NCI-H524 (cell line): ENCODE measurements at regions not wholly inside any gene's neighbourhood (a gene's known extent, or its start where the extent isn't known, plus 50 kb on each side); places are given as distances from the start of the nearest gene placed in this dataset.

Experiments used
- DNase-seq, 2 experiments: peaks; one replicate each; lab custom pipeline; 2025; lab: John Stamatoyannopoulos, UW

DNA sequence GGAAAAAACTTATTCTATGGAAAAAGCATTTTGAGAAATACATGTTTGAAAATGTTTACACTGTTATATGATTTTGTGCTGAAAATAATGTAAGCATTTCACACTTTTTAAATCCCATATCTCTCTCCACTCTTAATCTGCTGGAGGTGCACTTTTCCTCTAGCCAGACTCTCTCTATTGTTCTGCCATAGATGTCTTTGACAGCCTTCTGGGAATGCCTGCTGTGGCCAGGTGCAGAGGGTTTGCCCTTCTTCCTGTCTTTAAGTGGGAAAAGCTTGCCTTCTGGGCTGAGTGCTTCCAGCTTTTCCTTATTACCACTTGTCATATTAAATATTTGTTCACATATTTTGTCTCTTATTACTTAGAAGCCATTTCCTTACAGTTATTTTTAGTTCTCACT, 60.1 kb upstream of the PPM1H start:
- DNase-seq: no peak

DNA sequence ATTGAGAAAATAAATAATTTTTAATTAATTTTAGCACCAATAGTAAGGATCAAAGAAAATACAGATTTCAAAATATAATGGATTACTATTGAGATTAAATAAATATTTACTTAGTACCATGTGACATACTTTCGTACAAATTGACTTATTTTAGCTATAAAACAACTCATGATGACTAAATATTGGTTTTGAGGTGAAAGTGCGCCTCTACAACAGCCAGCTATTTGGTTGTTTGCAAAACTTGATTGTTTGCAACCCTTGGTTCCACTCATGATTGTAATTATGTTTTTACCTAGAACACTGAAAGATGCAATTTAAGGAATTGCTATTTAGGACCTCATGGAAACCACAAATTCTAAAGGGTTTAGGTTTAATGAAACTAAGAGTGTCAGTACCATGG, 51.9 kb upstream of the PPM1H start:
- no peak for DNase-seq
